GM10248 (cell line): ENCODE measurements at regions not wholly inside any gene's neighbourhood (a gene's known extent, or its start where the extent isn't known, plus 50 kb on each side); places are given as distances from the start of the nearest gene placed in this dataset.

Experiments
- CTCF ChIA-PET: fragments of 300-600 bp; sonication (Branson Sonifier 250); formaldehyde crosslinking; extraction: SDS; loops from one replicate; lab custom pipeline; 2021; ENCODE audit warnings: antibody characterized with exemption; lab: Yijun Ruan, JAX
- POLR2A ChIA-PET: fragments of 350-650 bp; sonication (Branson Sonifier 250); formaldehyde crosslinking; extraction: SDS; loops from one replicate; lab custom pipeline; 2020; ENCODE audit warnings: antibody characterized with exemption; lab: Yijun Ruan, JAX
- DNase-seq: peaks from one replicate; pipeline ENCODE4 v3.0.0; 2012; ENCODE audit errors: extremely low spot score
- CTCF ChIP-seq: IDR thresholded peaks from 2 replicates; pipeline ENCODE4 v1.5.1; 2012; ENCODE audit warnings: mild to moderate bottlenecking, low read depth; ENCODE audit errors: extremely low read depth, missing control alignments, control extremely low read depth

GRCh38 chr12:38138225-38139221 is 178.1 kb upstream of the ALG10B start:
- POLR2A ChIA-PET = no interaction called here
- peak; percentile 57 for DNase-seq
- CTCF ChIA-PET = interaction anchor here (0.7 to 2.2 kb wide), 7 partner anchors 8 to 1136 kb away, joined by 3 to 16 read pairs (median 3); partner anchors contain the start of gene ALG10B
- peak; percentile 91 for TF ChIP-seq CTCF

GRCh38 chr12:38139456-38139855 is 177.1 kb upstream of the ALG10B start:
- POLR2A ChIA-PET = no interaction called here
- TF ChIP-seq CTCF = no peak
- DNase-seq = no peak
- CTCF ChIA-PET = interaction anchor here (0.7 to 1.3 kb wide), 3 partner anchors 9 to 963 kb away, joined by 3 to 4 read pairs (median 3); no protein-coding TSS in a partner anchor

- DNase-seq = no peak
- TF ChIP-seq CTCF = no peak
- ChIA-PET CTCF (interaction anchor here (1.1 to 1.6 kb wide), 2 partner anchors 11 to 175 kb away, joined by 3 to 5 read pairs; partner anchors contain the start of gene ALG10B), POLR2A (no interaction called here)
Observed at GRCh38 chr12:38141239-38141638, 175.3 kb upstream of the ALG10B start.

- TF ChIP-seq CTCF = no peak
- ChIA-PET POLR2A (no interaction called here), CTCF (interaction anchor here (0.9 to 1.6 kb wide), 3 partner anchors 12 to 962 kb away, joined by 3 to 5 read pairs (median 3); partner anchors contain the start of gene ALG10B)
- no peak for DNase-seq
Observed at GRCh38 chr12:38141861-38142260, 174.7 kb upstream of the ALG10B start.

- no peak for DNase-seq
- ChIA-PET CTCF (interaction anchor here (0.9 kb wide), 1 partner anchor 961 kb away, joined by 3 read pairs; no protein-coding TSS in a partner anchor), POLR2A (no interaction called here)
- TF ChIP-seq CTCF = no peak
Observed at GRCh38 chr12:38142974-38143373, 173.6 kb upstream of the ALG10B start.

GRCh38 chr12:38144049-38144448 is 172.5 kb upstream of the ALG10B start:
- no peak for TF ChIP-seq CTCF
- POLR2A ChIA-PET = no interaction called here
- no peak for DNase-seq
- CTCF ChIA-PET = no interaction called here
